ENCODE measurements at regions not wholly inside any gene's neighbourhood (a gene's known extent, or its start where the extent isn't known, plus 50 kb on each side); places are given as distances from the start of the nearest gene placed in this dataset.

- ATAC-seq (ENCODE audit: low read depth) = no peak
- CTCF ChIA-PET = no interaction called here
Measured at GRCh38 chr3:152959307-152959706, 124.4 kb downstream of the P2RY1 start.

GRCh38 chr3:152960684-152961083 is 125.8 kb downstream of the P2RY1 start:
- Mint-ChIP-seq H3K27me3 (no peaks in the 10 kb centered on the region), H3K4me1 (peaks cover 13% of the 10 kb centered on the region), H3K4me3 (no peak overlapping the region), H3K9me3 (ENCODE audit: insufficient read depth) (peaks cover under 1% of the 10 kb centered on the region), H3K27ac (no peak overlapping the region)
- Histone ChIP-seq H3K4me3 (ENCODE audit: control extremely low read depth in 1 of 5, extremely low read depth in 1 of 5, insufficient read depth in 1 of 5, low read depth in 2 of 5, low read length in 4 of 5) (no peak overlapping the region), H4K20me1 (ENCODE audit: control insufficient read depth, insufficient read depth, low read length, poor library complexity, severe bottlenecking) (no peaks in the 10 kb centered on the region), H3K9me3 (ENCODE audit: control extremely low read depth in 1 of 3, control insufficient read depth in 2 of 3, insufficient read depth in 1 of 3, low read length in 2 of 3) (no peaks in the 10 kb centered on the region), H3K36me3 (replicated peaks in 1 of 2; ENCODE audit: control extremely low read depth in 1 of 2, control insufficient read depth in 1 of 2, extremely low read depth in 1 of 2, insufficient read depth in 2 of 2, low read length in 1 of 2) (no peaks in the 10 kb centered on the region), H3K9ac (ENCODE audit: low read length) (no peak overlapping the region), H3K79me2 (ENCODE audit: control insufficient read depth, insufficient read depth, low read length) (no peaks in the 10 kb centered on the region), H3K27ac (ENCODE audit: low read length in 2 of 2) (no peak overlapping the region), H3K27me3 (replicated peaks in 1 of 4; ENCODE audit: control extremely low read depth in 1 of 4, control insufficient read depth in 3 of 4, insufficient read depth in 4 of 4, low read length in 3 of 4) (no peaks in the 10 kb centered on the region), H3K4me1 (ENCODE audit: control insufficient read depth in 2 of 2, insufficient read depth in 2 of 2, low read length in 2 of 2) (peaks cover 6 to 10% of the 10 kb centered on the region in 2 donors), H2AFZ (ENCODE audit: insufficient read depth, low read depth, low read length, poor library complexity, severe bottlenecking) (no peak overlapping the region), H3K4me2 (replicated peaks; ENCODE audit: low read depth, low read length, poor library complexity, severe bottlenecking) (no peak overlapping the region)
- WGBS (ENCODE audit: insufficient coverage) = no CpG with 5 or more reads among the region's 3 CpGs
- ATAC-seq (ENCODE audit: low read depth) (no peak), DNase-seq (no peak)
- POLR2A ChIA-PET = no interaction called here
- intact Hi-C loops (cut with micrococcal nuclease) = no loop called here
- TF ChIP-seq CTCF (IDR thresholded peaks at IDR 0.05) = no peak
- no peak for TF ChIP-seq EZH2 (IDR thresholded peaks at IDR 0.05; ENCODE audit: borderline replicate concordance, insufficient read depth, low read depth, low read length, poor library complexity, severe bottlenecking)
- CTCF ChIA-PET = no interaction called here

More at GRCh38 chr3:152959307-152959706, 124.4 kb downstream of the P2RY1 start:
- Mint-ChIP-seq H3K4me3 (no peak overlapping the region), H3K4me1 (peaks cover 2% of the 10 kb centered on the region), H3K27ac (no peak overlapping the region), H3K27me3 (no peaks in the 10 kb centered on the region), H3K9me3 (ENCODE audit: insufficient read depth) (no peaks in the 10 kb centered on the region)
- Histone ChIP-seq H3K36me3 (replicated peaks in 1 of 2; ENCODE audit: control extremely low read depth in 1 of 2, control insufficient read depth in 1 of 2, extremely low read depth in 1 of 2, insufficient read depth in 2 of 2, low read length in 1 of 2) (no peaks in the 10 kb centered on the region), H3K9ac (ENCODE audit: low read length) (no peak overlapping the region), H3K4me1 (ENCODE audit: control insufficient read depth in 2 of 2, insufficient read depth in 2 of 2, low read length in 2 of 2) (no peaks in the 10 kb centered on the region), H3K27me3 (replicated peaks in 1 of 4; ENCODE audit: control extremely low read depth in 1 of 4, control insufficient read depth in 3 of 4, insufficient read depth in 4 of 4, low read length in 3 of 4) (no peaks in the 10 kb centered on the region), H3K9me3 (ENCODE audit: control extremely low read depth in 1 of 3, control insufficient read depth in 2 of 3, insufficient read depth in 1 of 3, low read length in 2 of 3) (no peaks in the 10 kb centered on the region), H4K20me1 (ENCODE audit: control insufficient read depth, insufficient read depth, low read length, poor library complexity, severe bottlenecking) (no peaks in the 10 kb centered on the region), H3K4me2 (replicated peaks; ENCODE audit: low read depth, low read length, poor library complexity, severe bottlenecking) (no peak overlapping the region), H3K4me3 (ENCODE audit: control extremely low read depth in 1 of 5, extremely low read depth in 1 of 5, insufficient read depth in 1 of 5, low read depth in 2 of 5, low read length in 4 of 5) (no peak overlapping the region), H2AFZ (ENCODE audit: insufficient read depth, low read depth, low read length, poor library complexity, severe bottlenecking) (no peak overlapping the region), H3K27ac (ENCODE audit: low read length in 2 of 2) (no peak overlapping the region), H3K79me2 (ENCODE audit: control insufficient read depth, insufficient read depth, low read length) (no peaks in the 10 kb centered on the region)
- TF ChIP-seq CTCF (IDR thresholded peaks at IDR 0.05) (no peak), EZH2 (IDR thresholded peaks at IDR 0.05; ENCODE audit: borderline replicate concordance, insufficient read depth, low read depth, low read length, poor library complexity, severe bottlenecking) (no peak)
- POLR2A ChIA-PET = no interaction called here
- no peak for DNase-seq
- intact Hi-C loops (cut with micrococcal nuclease) = no loop called here
- no CpG with 5 or more reads among the region's 3 CpGs for WGBS (ENCODE audit: insufficient coverage)
